ENCODE measurements at regions not wholly inside any gene's neighbourhood (a gene's known extent, or its start where the extent isn't known, plus 50 kb on each side); places are given as distances from the start of the nearest gene placed in this dataset.

- TF ChIP-seq POLR2A (IDR thresholded peaks at IDR 0.05) = no peak
- no peak for TF ChIP-seq CTCF (IDR thresholded peaks at IDR 0.05 in 4 of 5, conservative IDR thresholded peaks at IDR 0.05 in 1 of 5)
Measured at GRCh38 chr10:28149746-28150145, 150.9 kb upstream of the ODAD2 start.
